Vagina (tissue), 2 donors: ENCODE measurements at regions not wholly inside any gene's neighbourhood (a gene's known extent, or its start where the extent isn't known, plus 50 kb on each side); places are given as distances from the start of the nearest gene placed in this dataset.
"Not testable (repeated sequence)": the region's sequence is repeated elsewhere in the genome, so short reads cannot be mapped to it uniquely, and the experiment has no call there.

Source experiments
- POLR2A ChIP-seq, 2 donors: fragments of 450-650 bp; IDR thresholded peaks; one replicate each; pipeline ENCODE4 v1.6.1; 2017; ENCODE audit warnings: antibody characterized with exemption in 2 of 2, mild to moderate bottlenecking in 2 of 2, moderate library complexity in 2 of 2
- POLR2AphosphoS5 ChIP-seq, 2 donors: sonication (generic); formaldehyde crosslinking; IDR thresholded peaks; one replicate each; pipeline ENCODE4 v1.9.0; 2017; ENCODE audit warnings: antibody characterized with exemption in 2 of 2, mild to moderate bottlenecking in 2 of 2, low read depth in 1 of 2; ENCODE audit not compliant: insufficient read depth in 1 of 2
- TF ChIP-seq, protein P1 (sequence below), 3 experiments: fragments of 450-650 bp in 2 of 3; fragments of 200-600 bp in 1 of 3; sonication (generic) in 1 of 3; IDR thresholded peaks; one replicate each; pipeline ENCODE4 v1.5.1; 2017 to 2019; ENCODE audit warnings: antibody characterized with exemption in 3 of 3, mild to moderate bottlenecking in 2 of 3, moderate library complexity in 2 of 3

GRCh38 chr21:10398692-10399489 is 122.5 kb upstream of the TPTE start:
- TF ChIP-seq, protein P1, sequence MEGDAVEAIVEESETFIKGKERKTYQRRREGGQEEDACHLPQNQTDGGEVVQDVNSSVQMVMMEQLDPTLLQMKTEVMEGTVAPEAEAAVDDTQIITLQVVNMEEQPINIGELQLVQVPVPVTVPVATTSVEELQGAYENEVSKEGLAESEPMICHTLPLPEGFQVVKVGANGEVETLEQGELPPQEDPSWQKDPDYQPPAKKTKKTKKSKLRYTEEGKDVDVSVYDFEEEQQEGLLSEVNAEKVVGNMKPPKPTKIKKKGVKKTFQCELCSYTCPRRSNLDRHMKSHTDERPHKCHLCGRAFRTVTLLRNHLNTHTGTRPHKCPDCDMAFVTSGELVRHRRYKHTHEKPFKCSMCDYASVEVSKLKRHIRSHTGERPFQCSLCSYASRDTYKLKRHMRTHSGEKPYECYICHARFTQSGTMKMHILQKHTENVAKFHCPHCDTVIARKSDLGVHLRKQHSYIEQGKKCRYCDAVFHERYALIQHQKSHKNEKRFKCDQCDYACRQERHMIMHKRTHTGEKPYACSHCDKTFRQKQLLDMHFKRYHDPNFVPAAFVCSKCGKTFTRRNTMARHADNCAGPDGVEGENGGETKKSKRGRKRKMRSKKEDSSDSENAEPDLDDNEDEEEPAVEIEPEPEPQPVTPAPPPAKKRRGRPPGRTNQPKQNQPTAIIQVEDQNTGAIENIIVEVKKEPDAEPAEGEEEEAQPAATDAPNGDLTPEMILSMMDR (IDR thresholded peaks at IDR 0.05): not testable (repeated sequence)
- TF ChIP-seq POLR2AphosphoS5 (IDR thresholded peaks at IDR 0.05; ENCODE audit: insufficient read depth in 1 of 2, low read depth in 1 of 2); POLR2A (IDR thresholded peaks at IDR 0.05): not testable (repeated sequence)
